ENCODE measurements at regions not wholly inside any gene's neighbourhood (a gene's known extent, or its start where the extent isn't known, plus 50 kb on each side); places are given as distances from the start of the nearest gene placed in this dataset.

- H3K4me3 ChIP-seq (ENCODE audit: low read depth, poor library complexity, severe bottlenecking) = no peak overlapping the region
- TF ChIP-seq POLR2A (IDR thresholded peaks at IDR 0.05) (no peak), CTCF (IDR thresholded peaks at IDR 0.05) (no peak)
- intact Hi-C loops (cut with DNase I; ENCODE audit: low total_unique reads) = no loop called here
- DNase-seq (ENCODE audit: low spot score in 2 of 2) = no peak
Observed at GRCh38 chr3:28703843-28704242, 355.2 kb upstream of the AZI2 start.

- intact Hi-C loops (cut with DNase I; ENCODE audit: low total_unique reads) = no loop called here
- WGBS, 2 donors = 79 to 96% methylated on average over 2 of the region's 2 CpGs
- TF ChIP-seq POLR2A (IDR thresholded peaks at IDR 0.05) (no peak), CTCF (IDR thresholded peaks at IDR 0.05) (no peak)
- no peak for DNase-seq (ENCODE audit: low spot score in 2 of 2)
- no peak overlapping the region for H3K4me3 ChIP-seq (ENCODE audit: low read depth, poor library complexity, severe bottlenecking)
Observed at GRCh38 chr3:28711293-28711692, 362.7 kb upstream of the AZI2 start.

- intact Hi-C loops (cut with DNase I; ENCODE audit: low total_unique reads) = no loop called here
- TF ChIP-seq POLR2A (IDR thresholded peaks at IDR 0.05) = no peak
- no peak for TF ChIP-seq CTCF (IDR thresholded peaks at IDR 0.05)
- WGBS, 2 donors = 76 to 79% methylated on average over 4 of the region's 4 CpGs
- no peak overlapping the region for H3K4me3 ChIP-seq (ENCODE audit: low read depth, poor library complexity, severe bottlenecking)
- DNase-seq (ENCODE audit: low spot score in 2 of 2) = no peak
Observed at GRCh38 chr3:28716939-28717338, 368.3 kb upstream of the AZI2 start.

GRCh38 chr3:28718074-28718849, 369.6 kb upstream of the AZI2 start:
- no peak for TF ChIP-seq CTCF (IDR thresholded peaks at IDR 0.05)
- TF ChIP-seq POLR2A (IDR thresholded peaks at IDR 0.05) = no peak
- 75 to 76% methylated on average over 4 of the region's 4 CpGs for WGBS, 2 donors
- no peak for DNase-seq (ENCODE audit: low spot score in 2 of 2)

GRCh38 chr3:28726840-28727239, 378.2 kb upstream of the AZI2 start:
- WGBS, 2 donors = 57 to 60% methylated on average over 3 of the region's 3 CpGs
- DNase-seq (ENCODE audit: low spot score in 2 of 2) = no peak
- TF ChIP-seq POLR2A (IDR thresholded peaks at IDR 0.05) (no peak), CTCF (IDR thresholded peaks at IDR 0.05) (no peak)
- intact Hi-C loops (cut with DNase I; ENCODE audit: low total_unique reads) = loop anchor here (10.0 kb wide), 1 partner anchor 342 kb away; no protein-coding TSS in a partner anchor
- H3K4me3 ChIP-seq (ENCODE audit: low read depth, poor library complexity, severe bottlenecking) = no peak overlapping the region

More at GRCh38 chr3:28718074-28718849, 369.6 kb upstream of the AZI2 start:
- intact Hi-C loops (cut with DNase I; ENCODE audit: low total_unique reads) = no loop called here
- H3K4me3 ChIP-seq (ENCODE audit: low read depth, poor library complexity, severe bottlenecking) = no peak overlapping the region

GRCh38 chr3:28727307-28727706, 378.7 kb upstream of the AZI2 start:
- TF ChIP-seq CTCF (IDR thresholded peaks at IDR 0.05) (no peak), POLR2A (IDR thresholded peaks at IDR 0.05) (no peak)
- no peak for DNase-seq (ENCODE audit: low spot score in 2 of 2)
- H3K4me3 ChIP-seq (ENCODE audit: low read depth, poor library complexity, severe bottlenecking) = no peak overlapping the region
- intact Hi-C loops (cut with DNase I; ENCODE audit: low total_unique reads) = loop anchor here (10.0 kb wide), 1 partner anchor 343 kb away; no protein-coding TSS in a partner anchor

Measured in lower leg skin (tissue), 4 donors.